ENCODE measurements at regions not wholly inside any gene's neighbourhood (a gene's known extent, or its start where the extent isn't known, plus 50 kb on each side); places are given as distances from the start of the nearest gene placed in this dataset.

- no peak for TF ChIP-seq CTCF (conservative IDR thresholded peaks at IDR 0.05; ENCODE audit: low read length)
- TF ChIP-seq EZH2phosphoT487 (IDR thresholded peaks at IDR 0.05; ENCODE audit: borderline replicate concordance): no peak
Observed at GRCh38 chr15:95439922-95440376, 890.6 kb upstream of the NR2F2 start.
